MM.1S (cell line): ENCODE measurements at regions not wholly inside any gene's neighbourhood (a gene's known extent, or its start where the extent isn't known, plus 50 kb on each side); places are given as distances from the start of the nearest gene placed in this dataset.

Experiments
- EZH2 ChIP-seq: fragments of 300-600 bp; sonication (generic); optimal IDR thresholded peaks from 2 replicates; pipeline ENCODE3; 2017; ENCODE audit warnings: low read depth, mild to moderate bottlenecking, antibody characterized with exemption, low read length, mixed read lengths
- TF ChIP-seq, protein P1 (sequence below): fragments of 300-600 bp; sonication (generic); IDR thresholded peaks from 2 replicates; pipeline ENCODE4 v1.5.1; 2016; ENCODE audit warnings: antibody characterized with exemption, low read length, mixed read lengths

DNA sequence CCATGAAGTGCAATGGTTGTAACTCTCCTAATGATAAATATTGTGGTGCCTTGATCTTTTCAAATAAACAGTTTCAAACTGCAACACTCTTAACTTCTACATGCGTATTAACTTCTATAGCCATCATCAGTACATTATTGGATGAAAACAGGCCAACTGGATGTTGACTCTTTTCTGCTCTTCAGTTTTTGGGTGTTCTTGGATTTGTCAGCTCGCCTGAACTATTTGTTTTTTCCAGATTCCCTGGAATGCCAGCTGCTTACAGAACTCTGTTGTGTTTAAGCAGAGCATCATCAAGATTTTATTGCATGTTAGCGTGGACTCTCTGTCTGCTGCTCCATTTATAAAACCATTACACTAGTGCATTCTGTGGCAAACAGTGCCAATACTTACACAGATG is 626.1 kb downstream of the HDGFL1 start:
- no peak for TF ChIP-seq EZH2
- TF ChIP-seq, protein P1, sequence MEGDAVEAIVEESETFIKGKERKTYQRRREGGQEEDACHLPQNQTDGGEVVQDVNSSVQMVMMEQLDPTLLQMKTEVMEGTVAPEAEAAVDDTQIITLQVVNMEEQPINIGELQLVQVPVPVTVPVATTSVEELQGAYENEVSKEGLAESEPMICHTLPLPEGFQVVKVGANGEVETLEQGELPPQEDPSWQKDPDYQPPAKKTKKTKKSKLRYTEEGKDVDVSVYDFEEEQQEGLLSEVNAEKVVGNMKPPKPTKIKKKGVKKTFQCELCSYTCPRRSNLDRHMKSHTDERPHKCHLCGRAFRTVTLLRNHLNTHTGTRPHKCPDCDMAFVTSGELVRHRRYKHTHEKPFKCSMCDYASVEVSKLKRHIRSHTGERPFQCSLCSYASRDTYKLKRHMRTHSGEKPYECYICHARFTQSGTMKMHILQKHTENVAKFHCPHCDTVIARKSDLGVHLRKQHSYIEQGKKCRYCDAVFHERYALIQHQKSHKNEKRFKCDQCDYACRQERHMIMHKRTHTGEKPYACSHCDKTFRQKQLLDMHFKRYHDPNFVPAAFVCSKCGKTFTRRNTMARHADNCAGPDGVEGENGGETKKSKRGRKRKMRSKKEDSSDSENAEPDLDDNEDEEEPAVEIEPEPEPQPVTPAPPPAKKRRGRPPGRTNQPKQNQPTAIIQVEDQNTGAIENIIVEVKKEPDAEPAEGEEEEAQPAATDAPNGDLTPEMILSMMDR, result no peak
